ENCODE measurements at regions not wholly inside any gene's neighbourhood (a gene's known extent, or its start where the extent isn't known, plus 50 kb on each side); places are given as distances from the start of the nearest gene placed in this dataset.

- Histone ChIP-seq H3K27me3 (no peaks in the 10 kb centered on the region), H3K4me3 (no peak overlapping the region), H3K4me1 (no peaks in the 10 kb centered on the region), H3K9me3 (no peaks in the 10 kb centered on the region), H3K27ac (no peak overlapping the region), H3K36me3 (no peaks in the 10 kb centered on the region)
- 93 to 95% methylated on average over 4 to 7 of the region's 7 CpGs for WGBS, 2 donors (ENCODE audit: low coverage in 1 of 2)
- no peak for ATAC-seq
- no peak for TF ChIP-seq POLR2A (IDR thresholded peaks at IDR 0.05)
- TF ChIP-seq EP300 (IDR thresholded peaks at IDR 0.05), result no peak
- no peak for TF ChIP-seq CTCF (IDR thresholded peaks at IDR 0.05)
- no peak for TF ChIP-seq POLR2AphosphoS5 (IDR thresholded peaks at IDR 0.05)
These were observed 419.4 kb upstream of the MIR17HG start for GRCh38 chr13:90928109-90928508.

GRCh38 chr13:90933097-90933826, 414.2 kb upstream of the MIR17HG start:
- TF ChIP-seq CTCF (IDR thresholded peaks at IDR 0.05) (no peak), POLR2AphosphoS5 (IDR thresholded peaks at IDR 0.05) (no peak), POLR2A (IDR thresholded peaks at IDR 0.05) (no peak), EP300 (IDR thresholded peaks at IDR 0.05) (no peak)
- Histone ChIP-seq H3K4me1 (no peaks in the 10 kb centered on the region), H3K9me3 (no peaks in the 10 kb centered on the region), H3K27me3 (no peaks in the 10 kb centered on the region), H3K27ac (no peak overlapping the region), H3K4me3 (no peak overlapping the region), H3K36me3 (no peaks in the 10 kb centered on the region)
- WGBS, 2 donors (ENCODE audit: low coverage in 1 of 2), result 66 to 70% methylated on average over 3 of the region's 3 CpGs
- ATAC-seq, result no peak

GRCh38 chr13:90934741-90935140, 412.7 kb upstream of the MIR17HG start:
- TF ChIP-seq CTCF (IDR thresholded peaks at IDR 0.05) (no peak), EP300 (IDR thresholded peaks at IDR 0.05) (no peak), POLR2A (IDR thresholded peaks at IDR 0.05) (no peak), POLR2AphosphoS5 (IDR thresholded peaks at IDR 0.05) (no peak)

GRCh38 chr13:90938848-90939247, 408.6 kb upstream of the MIR17HG start:
- no peak for ATAC-seq

More at GRCh38 chr13:90934741-90935140, 412.7 kb upstream of the MIR17HG start:
- Histone ChIP-seq H3K9me3 (no peaks in the 10 kb centered on the region), H3K27me3 (no peaks in the 10 kb centered on the region), H3K36me3 (no peaks in the 10 kb centered on the region), H3K4me3 (no peak overlapping the region), H3K4me1 (no peaks in the 10 kb centered on the region), H3K27ac (no peak overlapping the region)
- WGBS, 2 donors (ENCODE audit: low coverage in 1 of 2), result 76 to 86% methylated on average over 3 of the region's 3 CpGs
- ATAC-seq, result no peak

More at GRCh38 chr13:90938848-90939247, 408.6 kb upstream of the MIR17HG start:
- no peaks in the 10 kb centered on the region for H3K27me3 ChIP-seq
- H3K27ac ChIP-seq, result no peak overlapping the region
- no peaks in the 10 kb centered on the region for H3K4me1 ChIP-seq
- H3K9me3 ChIP-seq, result no peaks in the 10 kb centered on the region
- H3K4me3 ChIP-seq, result no peak overlapping the region
- no peak for TF ChIP-seq POLR2A (IDR thresholded peaks at IDR 0.05)
- TF ChIP-seq POLR2AphosphoS5 (IDR thresholded peaks at IDR 0.05), result no peak
- TF ChIP-seq EP300 (IDR thresholded peaks at IDR 0.05), result no peak
- TF ChIP-seq CTCF (IDR thresholded peaks at IDR 0.05), result no peak
- H3K36me3 ChIP-seq, result no peaks in the 10 kb centered on the region

All from gastroesophageal sphincter (tissue), 4 donors.